ENCODE measurements at regions not wholly inside any gene's neighbourhood (a gene's known extent, or its start where the extent isn't known, plus 50 kb on each side); places are given as distances from the start of the nearest gene placed in this dataset.
"Not testable (repeated sequence)": the region's sequence is repeated elsewhere in the genome, so short reads cannot be mapped to it uniquely, and the experiment has no call there.

DNA sequence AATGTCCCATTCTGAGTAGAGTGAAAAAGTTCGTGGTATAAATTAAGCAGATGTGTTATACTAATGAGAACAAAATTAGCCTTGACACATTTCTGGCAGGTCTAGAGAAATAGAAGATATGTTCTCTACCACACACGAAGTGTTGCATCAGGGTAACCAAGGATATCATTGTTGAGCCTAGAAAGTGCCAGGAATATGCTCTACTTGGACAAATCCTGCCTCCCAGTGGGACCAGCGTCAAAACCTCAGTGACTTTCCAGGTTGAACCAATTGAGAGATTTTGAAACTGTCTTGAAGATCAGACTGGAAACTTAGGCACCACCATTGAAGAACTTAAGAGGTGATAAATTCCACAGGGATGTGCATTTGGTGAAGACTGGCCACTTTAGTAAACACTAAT is 115.9 kb downstream of the HPGD start:
- no peak for DNase-seq
- H3K4me3 ChIP-seq, result no peak overlapping the region
- no peaks in the 10 kb centered on the region for H3K27me3 ChIP-seq
- H3K27ac ChIP-seq, result no peak overlapping the region
- no peaks in the 10 kb centered on the region for H3K4me1 ChIP-seq
- H3K36me3 ChIP-seq, result no peaks in the 10 kb centered on the region
- H3K9me3 ChIP-seq (replicated peaks), result no peaks in the 10 kb centered on the region

- no peak overlapping the region for H3K4me3 ChIP-seq
- H3K9me3 ChIP-seq (replicated peaks), result no peaks in the 10 kb centered on the region
- no peaks in the 10 kb centered on the region for H3K36me3 ChIP-seq
- no peaks in the 10 kb centered on the region for H3K27me3 ChIP-seq
- no peak overlapping the region for H3K27ac ChIP-seq
- H3K4me1 ChIP-seq, result no peaks in the 10 kb centered on the region
- DNase-seq, result no peak
Observed at GRCh38 chr4:174405923-174406322, 116.4 kb downstream of the HPGD start.

- DNase-seq, result no peak
- Histone ChIP-seq H3K27me3 (no peaks in the 10 kb centered on the region), H3K9me3 (replicated peaks) (no peaks in the 10 kb centered on the region), H3K4me1 (no peaks in the 10 kb centered on the region), H3K27ac (no peak overlapping the region), H3K36me3 (no peaks in the 10 kb centered on the region), H3K4me3 (no peak overlapping the region)
Observed at GRCh38 chr4:174404677-174405076, 117.6 kb downstream of the HPGD start.

DNA sequence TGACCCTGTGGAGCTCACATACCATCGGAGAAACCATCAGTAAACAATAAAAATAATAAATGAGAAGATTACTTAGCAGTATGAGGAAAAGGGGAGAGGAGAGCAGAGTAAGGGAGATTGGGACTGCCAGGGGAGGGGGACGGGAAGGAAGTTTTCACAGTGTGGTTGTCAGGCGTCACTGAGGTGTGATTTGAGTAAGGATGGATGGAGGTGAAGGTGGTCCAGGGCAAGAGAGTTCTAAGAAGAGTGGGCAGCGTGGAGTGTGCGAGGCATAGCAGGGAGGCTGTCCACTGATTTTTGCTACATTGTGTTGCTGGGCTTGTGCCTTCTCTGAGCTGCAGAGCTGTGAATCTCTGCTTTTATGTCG is 119.1 kb downstream of the HPGD start:
- Histone ChIP-seq H3K27ac (no peak overlapping the region), H3K4me1 (no peaks in the 10 kb centered on the region), H3K4me3 (no peak overlapping the region), H3K27me3 (no peaks in the 10 kb centered on the region), H3K36me3 (no peaks in the 10 kb centered on the region), H3K9me3 (replicated peaks) (no peaks in the 10 kb centered on the region)
- no peak for DNase-seq

GRCh38 chr4:174402470-174403176 is 118.9 kb downstream of the CEP44 start:
- DNase-seq, result no peak
- Histone ChIP-seq H3K9me3 (replicated peaks) (no peaks in the 10 kb centered on the region), H3K36me3 (no peaks in the 10 kb centered on the region), H3K4me1 (no peaks in the 10 kb centered on the region), H3K27ac (no peak overlapping the region), H3K27me3 (no peaks in the 10 kb centered on the region), H3K4me3 (no peak overlapping the region)

DNA sequence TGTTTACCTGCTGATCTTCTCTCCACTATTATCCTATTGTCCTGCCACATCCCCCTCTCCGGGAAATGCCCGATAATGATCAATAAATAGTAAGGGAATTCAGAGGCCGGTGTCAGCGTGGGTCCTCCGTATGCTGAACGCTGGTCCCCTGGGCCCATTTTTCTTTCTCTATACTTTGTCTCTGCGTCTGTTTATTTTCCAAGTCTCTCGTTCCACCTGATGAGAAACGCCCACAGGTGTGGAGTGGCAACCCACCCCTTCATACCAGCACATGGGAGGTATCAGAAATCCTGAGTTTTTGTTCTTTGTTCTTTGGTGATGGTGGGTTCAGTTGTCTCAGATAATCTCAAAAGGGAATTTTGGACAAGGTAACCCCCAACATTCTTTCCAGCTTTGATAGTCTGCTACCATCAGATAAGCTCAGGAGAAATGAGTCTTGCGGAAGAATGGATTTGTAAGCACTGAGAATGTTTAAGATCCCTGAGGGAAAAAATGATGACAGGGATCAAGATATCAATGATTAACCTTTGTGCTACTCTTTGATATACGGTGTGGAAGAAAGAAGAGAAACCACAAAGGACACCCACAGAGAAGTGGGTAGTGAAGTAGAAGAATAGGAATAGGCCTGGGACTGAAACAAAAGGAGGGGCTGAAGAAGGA is 117.9 kb downstream of the CEP44 start:
- H3K36me3 ChIP-seq, result no peaks in the 10 kb centered on the region
- H3K9me3 ChIP-seq (replicated peaks), result no peaks in the 10 kb centered on the region
- no peak overlapping the region for H3K4me3 ChIP-seq
- H3K4me1 ChIP-seq, result no peaks in the 10 kb centered on the region
- H3K27me3 ChIP-seq, result no peaks in the 10 kb centered on the region
- no peak for DNase-seq
- no peak overlapping the region for H3K27ac ChIP-seq

DNA sequence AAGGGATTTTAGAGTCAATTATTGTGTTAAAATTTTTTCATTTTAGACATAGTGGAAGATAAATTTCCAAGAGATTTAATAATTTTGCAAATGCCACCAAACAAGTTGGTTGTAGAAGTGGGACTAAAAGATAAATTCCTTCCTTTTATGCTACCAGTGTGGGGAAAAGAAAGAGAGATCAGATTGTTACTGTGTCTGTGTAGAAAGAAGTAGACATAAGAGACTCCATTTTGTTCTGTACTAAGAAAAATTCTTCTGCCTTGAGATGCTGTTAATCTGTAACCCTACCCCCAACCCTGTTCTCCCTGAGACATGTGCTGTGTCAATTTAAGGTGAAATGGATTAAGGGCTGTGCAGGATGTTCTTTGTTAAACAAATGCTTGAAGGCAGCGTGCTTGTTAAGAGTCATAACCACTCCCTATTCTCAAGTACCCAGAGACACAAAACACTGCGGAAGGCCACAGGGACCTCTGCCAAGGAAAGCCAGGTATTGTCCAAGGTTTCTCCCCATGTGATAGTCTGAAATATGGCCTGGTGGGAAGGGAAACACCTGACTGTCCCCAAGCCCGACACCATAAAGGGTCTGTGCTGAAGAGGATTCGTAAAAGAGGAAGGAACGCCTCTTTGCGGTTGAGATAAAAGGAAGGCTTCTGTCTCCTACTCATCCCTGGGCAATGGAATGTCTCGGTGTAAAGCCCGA is 117.0 kb downstream of the CEP44 start:
- not testable (repeated sequence) for H3K4me1 ChIP-seq; H3K36me3 ChIP-seq; H3K4me3 ChIP-seq; H3K27me3 ChIP-seq; DNase-seq; H3K27ac ChIP-seq; H3K9me3 ChIP-seq (replicated peaks)

DNA sequence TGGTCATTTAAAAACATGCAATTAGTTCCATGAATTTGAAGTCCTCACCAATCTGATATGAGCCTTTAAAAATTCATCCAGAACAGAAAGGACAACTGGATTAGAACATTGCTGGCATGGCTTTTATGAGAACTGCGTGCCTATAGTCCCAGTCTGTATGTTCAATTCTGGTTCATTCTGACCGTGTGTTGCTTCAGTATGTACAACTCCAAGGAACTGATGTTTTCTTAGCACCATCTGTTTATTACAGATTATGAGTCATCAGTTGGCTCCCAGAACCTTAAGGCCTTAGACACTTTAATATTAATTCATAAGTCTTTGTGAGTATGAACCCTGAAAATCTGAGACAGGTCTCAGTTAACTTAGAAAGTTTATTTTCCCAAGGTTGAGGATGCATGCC is 115.0 kb downstream of the CEP44 start:
- Histone ChIP-seq H3K36me3 (no peaks in the 10 kb centered on the region), H3K27ac (no peak overlapping the region)
- no peak for DNase-seq

GRCh38 chr4:174397366-174398155 is 113.8 kb downstream of the CEP44 start:
- no peaks in the 10 kb centered on the region for H3K9me3 ChIP-seq (replicated peaks)
- DNase-seq, result no peak
- H3K27me3 ChIP-seq, result no peaks in the 10 kb centered on the region
- H3K4me1 ChIP-seq, result no peaks in the 10 kb centered on the region
- H3K4me3 ChIP-seq, result no peak overlapping the region
- no peak overlapping the region for H3K27ac ChIP-seq
- no peaks in the 10 kb centered on the region for H3K36me3 ChIP-seq

More for the DNA sequence above, 115.0 kb downstream of the CEP44 start:
- no peaks in the 10 kb centered on the region for H3K27me3 ChIP-seq
- no peak overlapping the region for H3K4me3 ChIP-seq
- no peaks in the 10 kb centered on the region for H3K4me1 ChIP-seq
- H3K9me3 ChIP-seq (replicated peaks), result no peaks in the 10 kb centered on the region

DNA sequence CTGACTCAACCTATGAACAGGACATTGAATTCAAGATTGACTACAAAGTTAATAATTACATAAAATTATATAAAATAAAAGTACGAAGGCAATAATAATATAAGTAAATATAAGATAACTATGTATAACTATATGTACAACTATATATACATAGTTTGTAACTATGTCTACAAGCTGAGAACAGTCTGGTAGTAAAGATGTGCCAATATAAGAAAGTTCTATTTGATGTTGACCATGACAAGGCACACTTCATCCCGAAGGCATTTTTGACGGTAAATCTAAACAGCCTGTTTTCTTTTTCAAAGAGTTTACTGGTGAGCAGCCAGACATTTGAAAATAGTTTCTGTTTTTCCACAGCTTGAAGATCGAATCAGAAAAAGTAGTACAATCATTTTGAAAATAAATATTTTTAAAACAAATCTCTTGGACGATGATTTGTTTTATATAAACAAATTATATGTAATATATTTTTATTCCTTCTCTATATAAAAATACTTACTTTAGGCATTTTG is 112.9 kb downstream of the CEP44 start:
- Histone ChIP-seq H3K27ac (no peak overlapping the region), H3K9me3 (replicated peaks) (no peaks in the 10 kb centered on the region), H3K36me3 (no peaks in the 10 kb centered on the region), H3K27me3 (no peaks in the 10 kb centered on the region), H3K4me3 (no peak overlapping the region), H3K4me1 (no peaks in the 10 kb centered on the region)
- no peak for DNase-seq

GRCh38 chr4:174394915-174395314 is 111.2 kb downstream of the CEP44 start:
- Histone ChIP-seq H3K27me3 (no peaks in the 10 kb centered on the region), H3K27ac (no peak overlapping the region), H3K4me1 (no peaks in the 10 kb centered on the region), H3K9me3 (replicated peaks) (no peaks in the 10 kb centered on the region), H3K36me3 (no peaks in the 10 kb centered on the region), H3K4me3 (no peak overlapping the region)
- no peak for DNase-seq

DNA sequence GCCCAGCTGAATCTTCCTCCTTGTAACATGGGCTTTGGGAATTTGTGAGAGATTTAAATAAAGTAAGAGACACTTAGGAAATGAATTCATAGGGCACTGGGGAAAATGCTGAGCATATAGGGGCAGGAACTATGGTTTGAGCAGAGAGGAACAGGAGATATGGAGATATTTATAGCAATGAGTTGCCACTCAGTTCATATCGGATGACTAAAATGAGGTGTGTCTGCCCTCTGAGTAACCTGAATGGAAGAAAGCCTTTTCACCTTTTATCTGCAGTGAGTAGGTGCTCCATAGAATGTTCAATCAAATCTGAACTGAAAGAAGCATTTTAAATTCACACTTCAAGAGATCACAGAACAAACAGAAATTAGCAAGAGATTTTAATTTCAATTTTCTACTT is 105.7 kb downstream of the CEP44 start:
- Histone ChIP-seq H3K4me3 (no peak overlapping the region), H3K27me3 (no peaks in the 10 kb centered on the region), H3K36me3 (no peaks in the 10 kb centered on the region), H3K9me3 (replicated peaks) (no peaks in the 10 kb centered on the region), H3K4me1 (no peaks in the 10 kb centered on the region), H3K27ac (no peak overlapping the region)
- no peak for DNase-seq

DNA sequence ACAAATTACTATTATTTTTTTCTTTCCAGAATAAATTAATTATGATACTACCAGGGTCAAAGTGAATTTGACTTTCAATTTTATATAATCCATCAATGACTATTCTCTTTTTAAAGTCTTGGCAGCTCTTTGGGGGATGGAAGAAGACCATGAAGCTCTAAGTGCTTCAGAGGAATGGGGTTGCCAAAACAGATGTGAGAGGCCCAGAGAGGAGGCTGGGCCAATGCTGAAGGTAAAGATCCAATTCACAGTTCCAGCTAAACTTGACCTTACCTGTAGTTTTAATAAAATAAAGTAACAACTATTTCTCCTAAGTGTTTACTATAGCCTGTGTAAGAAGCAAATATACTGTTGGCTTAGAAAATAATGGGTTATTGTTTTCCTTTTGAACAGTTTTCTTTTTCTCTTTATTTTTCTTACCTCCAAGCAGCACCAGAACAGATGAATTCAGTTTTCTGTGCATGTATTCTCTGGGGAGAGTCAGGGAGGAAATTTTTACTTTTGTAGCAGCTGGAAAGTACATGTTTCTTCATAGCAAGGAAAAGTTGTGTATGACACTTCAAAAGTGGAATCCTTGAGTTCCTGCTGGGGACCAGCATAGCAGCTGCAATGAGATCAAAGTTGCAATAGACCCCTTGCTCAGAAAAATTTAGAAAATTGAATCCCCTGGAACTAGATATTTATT is 104.9 kb downstream of the CEP44 start:
- Histone ChIP-seq H3K4me3 (no peak overlapping the region), H3K27ac (no peak overlapping the region), H3K27me3 (no peaks in the 10 kb centered on the region), H3K4me1 (no peaks in the 10 kb centered on the region), H3K9me3 (replicated peaks) (no peaks in the 10 kb centered on the region), H3K36me3 (no peaks in the 10 kb centered on the region)
- DNase-seq, result no peak

DNA sequence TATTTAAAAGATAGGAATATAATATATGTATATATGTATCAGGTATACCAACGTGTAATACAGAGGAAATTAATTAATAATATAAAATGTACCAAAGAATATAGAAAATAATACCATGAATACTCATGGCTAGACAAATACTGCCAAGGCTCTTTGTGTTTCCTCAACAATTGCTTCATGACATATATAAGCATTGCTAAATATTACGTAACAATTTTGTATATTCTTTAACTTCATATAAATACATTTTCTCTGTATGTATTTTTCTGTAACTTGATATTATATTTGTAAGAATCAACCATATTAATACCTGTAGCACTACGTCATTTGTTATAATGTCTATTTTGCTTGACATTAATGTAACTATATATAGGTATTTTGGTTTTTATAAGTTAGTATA is 104.0 kb downstream of the CEP44 start:
- H3K9me3 ChIP-seq (replicated peaks), result no peaks in the 10 kb centered on the region
- DNase-seq, result no peak
- no peaks in the 10 kb centered on the region for H3K4me1 ChIP-seq
- H3K36me3 ChIP-seq, result no peaks in the 10 kb centered on the region
- H3K27ac ChIP-seq, result no peak overlapping the region
- H3K27me3 ChIP-seq, result no peaks in the 10 kb centered on the region
- H3K4me3 ChIP-seq, result no peak overlapping the region

Measured in SJCRH30 (cell line).